ENCODE measurements at regions not wholly inside any gene's neighbourhood (a gene's known extent, or its start where the extent isn't known, plus 50 kb on each side); places are given as distances from the start of the nearest gene placed in this dataset.

DNA sequence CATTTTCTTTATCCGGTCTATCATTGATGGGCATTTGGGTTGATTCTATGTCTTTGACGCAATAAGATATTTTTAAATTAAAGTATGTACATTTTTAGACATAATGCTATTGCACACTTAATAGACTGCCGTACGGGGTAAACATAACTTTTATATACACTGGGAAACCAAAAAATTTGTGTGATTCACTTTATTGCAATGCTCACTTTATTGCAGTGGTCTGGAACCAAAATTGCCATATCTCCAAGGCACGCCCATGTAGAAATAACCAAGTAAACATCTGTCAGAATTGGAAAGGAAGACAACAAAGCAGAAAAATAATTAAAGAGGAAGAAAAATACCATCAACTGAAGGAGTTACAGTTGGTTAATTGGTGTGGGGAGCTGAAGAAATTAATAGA is 205.8 kb upstream of the CTAGE1 start:
- H2AFZ ChIP-seq (ENCODE audit: low read depth, low read length, severe bottlenecking): no peak overlapping the region
- TF ChIP-seq, protein P1, sequence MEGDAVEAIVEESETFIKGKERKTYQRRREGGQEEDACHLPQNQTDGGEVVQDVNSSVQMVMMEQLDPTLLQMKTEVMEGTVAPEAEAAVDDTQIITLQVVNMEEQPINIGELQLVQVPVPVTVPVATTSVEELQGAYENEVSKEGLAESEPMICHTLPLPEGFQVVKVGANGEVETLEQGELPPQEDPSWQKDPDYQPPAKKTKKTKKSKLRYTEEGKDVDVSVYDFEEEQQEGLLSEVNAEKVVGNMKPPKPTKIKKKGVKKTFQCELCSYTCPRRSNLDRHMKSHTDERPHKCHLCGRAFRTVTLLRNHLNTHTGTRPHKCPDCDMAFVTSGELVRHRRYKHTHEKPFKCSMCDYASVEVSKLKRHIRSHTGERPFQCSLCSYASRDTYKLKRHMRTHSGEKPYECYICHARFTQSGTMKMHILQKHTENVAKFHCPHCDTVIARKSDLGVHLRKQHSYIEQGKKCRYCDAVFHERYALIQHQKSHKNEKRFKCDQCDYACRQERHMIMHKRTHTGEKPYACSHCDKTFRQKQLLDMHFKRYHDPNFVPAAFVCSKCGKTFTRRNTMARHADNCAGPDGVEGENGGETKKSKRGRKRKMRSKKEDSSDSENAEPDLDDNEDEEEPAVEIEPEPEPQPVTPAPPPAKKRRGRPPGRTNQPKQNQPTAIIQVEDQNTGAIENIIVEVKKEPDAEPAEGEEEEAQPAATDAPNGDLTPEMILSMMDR (IDR thresholded peaks at IDR 0.05; ENCODE audit: insufficient read depth, low read length, poor library complexity, severe bottlenecking): no peak
- TF ChIP-seq EZH2phosphoT487 (conservative IDR thresholded peaks at IDR 0.05; ENCODE audit: low read length): no peak
- H3K27ac ChIP-seq (ENCODE audit: low read depth, low read length): no peak overlapping the region
- no peak overlapping the region for H3K4me3 ChIP-seq (ENCODE audit: insufficient read depth, low read length, poor library complexity, severe bottlenecking)
- no peaks in the 10 kb centered on the region for H3K9me3 ChIP-seq (ENCODE audit: insufficient read depth, low read length)
- no peaks in the 10 kb centered on the region for H3K27me3 ChIP-seq (ENCODE audit: low read length)
- H3F3A ChIP-seq (ENCODE audit: insufficient read depth): no peaks in the 10 kb centered on the region
- no peaks in the 10 kb centered on the region for H3K36me3 ChIP-seq (ENCODE audit: low read length)
- H4K20me1 ChIP-seq (ENCODE audit: low read depth, low read length): no peaks in the 10 kb centered on the region
- no peak overlapping the region for H3K4me2 ChIP-seq (ENCODE audit: low read depth, low read length, poor library complexity, severe bottlenecking)
- no peaks in the 10 kb centered on the region for H3K79me2 ChIP-seq (ENCODE audit: insufficient read depth, low read length)
- H3K9ac ChIP-seq (ENCODE audit: low read length): no peak overlapping the region
- no peaks in the 10 kb centered on the region for H3K9me2 ChIP-seq (replicated peaks; ENCODE audit: insufficient read depth, low read length)

DNA sequence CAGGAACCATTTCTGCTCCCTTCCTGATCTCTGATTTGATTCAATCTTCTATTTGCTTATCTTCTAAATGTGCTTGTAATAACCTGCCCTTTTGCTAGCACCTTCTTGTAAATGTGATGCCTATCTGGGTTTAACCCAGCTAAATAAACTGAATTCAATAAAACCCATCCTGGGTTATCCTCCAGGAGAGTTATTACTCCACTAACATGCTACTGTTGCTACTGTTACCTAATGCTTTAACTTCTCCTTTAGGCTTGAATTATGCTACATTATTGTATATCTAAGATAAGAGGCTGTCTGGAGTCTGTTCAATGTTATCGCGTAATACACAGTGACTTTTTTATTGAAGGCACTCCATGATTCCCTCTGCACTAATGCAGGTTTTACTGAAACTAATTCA is 206.5 kb upstream of the CTAGE1 start:
- Histone ChIP-seq H4K20me1 (ENCODE audit: low read depth, low read length) (no peaks in the 10 kb centered on the region), H3K36me3 (ENCODE audit: low read length) (no peaks in the 10 kb centered on the region), H3K9me3 (ENCODE audit: insufficient read depth, low read length) (no peaks in the 10 kb centered on the region), H3K27me3 (ENCODE audit: low read length) (no peaks in the 10 kb centered on the region), H3K27ac (ENCODE audit: low read depth, low read length) (no peak overlapping the region), H3K9me2 (replicated peaks; ENCODE audit: insufficient read depth, low read length) (no peaks in the 10 kb centered on the region), H3K4me3 (ENCODE audit: insufficient read depth, low read length, poor library complexity, severe bottlenecking) (no peak overlapping the region), H3K9ac (ENCODE audit: low read length) (no peak overlapping the region), H3F3A (ENCODE audit: insufficient read depth) (no peaks in the 10 kb centered on the region), H3K79me2 (ENCODE audit: insufficient read depth, low read length) (no peaks in the 10 kb centered on the region), H2AFZ (ENCODE audit: low read depth, low read length, severe bottlenecking) (no peak overlapping the region), H3K4me2 (ENCODE audit: low read depth, low read length, poor library complexity, severe bottlenecking) (no peak overlapping the region)
- no peak for TF ChIP-seq EZH2phosphoT487 (conservative IDR thresholded peaks at IDR 0.05; ENCODE audit: low read length)
- TF ChIP-seq, protein P1 (IDR thresholded peaks at IDR 0.05; ENCODE audit: insufficient read depth, low read length, poor library complexity, severe bottlenecking): no peak

DNA sequence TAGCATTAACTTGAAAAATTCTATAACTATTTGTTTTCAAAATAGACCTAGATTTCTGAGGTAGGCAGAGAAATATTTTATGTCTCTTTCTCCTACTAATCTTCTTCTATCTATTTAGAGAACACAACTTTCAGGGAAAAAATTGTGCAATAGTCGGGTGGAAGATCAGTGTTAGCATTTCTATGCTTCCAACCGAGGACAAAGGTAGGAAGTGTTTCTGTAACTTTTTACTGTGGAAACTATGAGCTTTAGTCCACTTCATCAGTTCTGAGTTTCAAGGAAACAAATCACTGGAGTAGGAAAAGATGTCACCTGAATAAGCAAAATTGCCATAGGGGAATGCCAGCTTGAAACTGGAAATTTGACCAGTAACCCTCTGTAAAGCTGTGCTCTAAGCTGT is 207.7 kb upstream of the CTAGE1 start:
- no peak overlapping the region for H3K9ac ChIP-seq (ENCODE audit: low read length)
- H3K9me2 ChIP-seq (replicated peaks; ENCODE audit: insufficient read depth, low read length): no peaks in the 10 kb centered on the region

More for the DNA sequence above, 207.7 kb upstream of the CTAGE1 start:
- no peaks in the 10 kb centered on the region for H3F3A ChIP-seq (ENCODE audit: insufficient read depth)
- H3K79me2 ChIP-seq (ENCODE audit: insufficient read depth, low read length): no peaks in the 10 kb centered on the region
- H3K4me3 ChIP-seq (ENCODE audit: insufficient read depth, low read length, poor library complexity, severe bottlenecking): no peak overlapping the region
- no peaks in the 10 kb centered on the region; the same call in 1 of the 2 replicates for H4K20me1 ChIP-seq (ENCODE audit: low read depth, low read length)
- H3K9me3 ChIP-seq (ENCODE audit: insufficient read depth, low read length): no peaks in the 10 kb centered on the region
- H2AFZ ChIP-seq (ENCODE audit: low read depth, low read length, severe bottlenecking): no peak overlapping the region
- no peak overlapping the region for H3K27ac ChIP-seq (ENCODE audit: low read depth, low read length)
- no peaks in the 10 kb centered on the region for H3K27me3 ChIP-seq (ENCODE audit: low read length)
- no peak for TF ChIP-seq EZH2phosphoT487 (conservative IDR thresholded peaks at IDR 0.05; ENCODE audit: low read length)
- TF ChIP-seq, protein P1 (IDR thresholded peaks at IDR 0.05; ENCODE audit: insufficient read depth, low read length, poor library complexity, severe bottlenecking): no peak
- no peak overlapping the region for H3K4me2 ChIP-seq (ENCODE audit: low read depth, low read length, poor library complexity, severe bottlenecking)
- H3K36me3 ChIP-seq (ENCODE audit: low read length): no peaks in the 10 kb centered on the region
